ENCODE measurements at regions not wholly inside any gene's neighbourhood (a gene's known extent, or its start where the extent isn't known, plus 50 kb on each side); places are given as distances from the start of the nearest gene placed in this dataset.

DNA sequence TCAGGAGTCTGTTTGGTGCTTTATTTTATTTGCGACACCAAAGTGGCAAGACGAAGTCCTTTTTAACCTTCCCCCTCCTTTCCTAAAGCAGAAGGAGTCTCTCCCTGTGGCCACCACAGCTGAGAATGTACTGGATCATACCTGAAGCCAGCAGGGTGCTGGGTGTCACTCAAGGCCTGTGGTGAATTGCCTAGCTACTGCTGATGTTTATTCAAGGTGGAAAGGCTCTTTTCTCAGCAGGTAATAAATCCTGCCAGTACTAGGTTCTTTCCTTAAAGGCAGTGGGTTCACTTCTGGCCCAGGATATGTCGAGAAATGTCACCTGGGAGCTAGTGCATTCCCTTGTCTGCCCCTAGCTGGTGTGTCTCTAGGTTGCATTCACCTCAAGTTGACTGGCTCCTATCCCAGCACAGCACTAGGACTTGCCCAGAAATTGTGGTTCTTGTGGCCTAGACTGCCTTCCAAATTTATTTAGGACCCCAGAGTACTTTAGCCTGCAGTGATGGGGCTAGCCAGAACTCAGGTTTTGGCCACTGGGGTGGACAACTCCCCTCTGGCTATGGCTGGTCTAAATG lies 60.8 kb upstream of the FAM3C start:
- H3K79me2 ChIP-seq (ENCODE audit: control insufficient read depth, insufficient read depth, low read length), result no peaks in the 10 kb centered on the region
- CTCF ChIA-PET, result no interaction called here
- H3K9me1 ChIP-seq (replicated peaks; ENCODE audit: control insufficient read depth, extremely low read depth, insufficient read depth, low read length), result no peaks in the 10 kb centered on the region
- H4K20me1 ChIP-seq (replicated peaks; ENCODE audit: control insufficient read depth, extremely low read depth, insufficient read depth, low read length), result no peaks in the 10 kb centered on the region
- intact Hi-C loops (cut with micrococcal nuclease), result no loop called here
- TF ChIP-seq, protein P1, sequence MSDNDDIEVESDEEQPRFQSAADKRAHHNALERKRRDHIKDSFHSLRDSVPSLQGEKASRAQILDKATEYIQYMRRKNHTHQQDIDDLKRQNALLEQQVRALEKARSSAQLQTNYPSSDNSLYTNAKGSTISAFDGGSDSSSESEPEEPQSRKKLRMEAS (IDR thresholded peaks at IDR 0.05; ENCODE audit: insufficient read depth, insufficient read length), result no peak
- TF ChIP-seq MYC (IDR thresholded peaks at IDR 0.05; ENCODE audit: low read depth, low read length) (no peak), FOS (IDR thresholded peaks at IDR 0.05; ENCODE audit: borderline replicate concordance, insufficient read depth, low read length) (no peak), EZH2 (IDR thresholded peaks at IDR 0.05; ENCODE audit: borderline replicate concordance, low read depth, low read length, severe bottlenecking) (no peak), CTCF (IDR thresholded peaks at IDR 0.05; ENCODE audit: extremely low read depth in 1 of 2, insufficient read depth in 1 of 2, low read depth in 1 of 2, low read length in 2 of 2) (no peak), JUN (IDR thresholded peaks at IDR 0.05; ENCODE audit: borderline replicate concordance, insufficient read depth, insufficient read length, low read depth) (no peak), GATA2 (IDR thresholded peaks at IDR 0.05; ENCODE audit: insufficient read depth, insufficient read length, low read depth, low read length) (no peak), POLR2A (IDR thresholded peaks at IDR 0.05; ENCODE audit: low read depth, low read length) (no peak), POLR2AphosphoS5 (IDR thresholded peaks at IDR 0.05; ENCODE audit: insufficient read depth, low read depth, low read length) (no peak)
- no peak overlapping the region for H2AFZ ChIP-seq (ENCODE audit: low read depth, low read length)
- H3K4me2 ChIP-seq (ENCODE audit: insufficient read depth, low read length), result no peak overlapping the region
- POLR2A ChIA-PET, result no interaction called here
- dilution Hi-C loops (cut with MboI; ENCODE audit: extremely low pct_ligation_motif_present, low sequenced_read_pairs), result no loop called here
- no peaks in the 10 kb centered on the region for H3K27me3 ChIP-seq (ENCODE audit: control insufficient read depth in 2 of 2, insufficient read depth in 2 of 2, low read length in 2 of 2)
- no peaks in the 10 kb centered on the region for H3K9me3 ChIP-seq (replicated peaks; ENCODE audit: control insufficient read depth, insufficient read depth, low read length)
- no peak overlapping the region for H3K4me3 ChIP-seq (replicated peaks in 1 of 3; ENCODE audit: insufficient read depth in 1 of 3, low read depth in 1 of 3, low read length in 3 of 3)
- DNase-seq (ENCODE audit: low read depth, low spot score) (no peak), FAIRE-seq (no peak)
- peaks cover 1% of the 10 kb centered on the region for H3K4me1 ChIP-seq (ENCODE audit: control insufficient read depth, extremely low read depth, insufficient read depth, low read length)
- no TSS peak for BruUV-seq (replicated peaks)
- H3K27ac ChIP-seq (ENCODE audit: insufficient read depth, low read depth, low read length), result no peak overlapping the region
- H3K9ac ChIP-seq (replicated peaks; ENCODE audit: extremely low read depth, insufficient read depth, low read length), result no peak overlapping the region
- H3K36me3 ChIP-seq (ENCODE audit: control insufficient read depth in 2 of 2, extremely low read depth in 1 of 2, insufficient read depth in 2 of 2, low read length in 2 of 2), result no peaks in the 10 kb centered on the region
